Stimulated activated naive CD8-positive, alpha-beta T cell treated with anti-CD3 and anti-CD28 coated beads, Interleukin-15, Interleukin-2, amounts not matched to agents 100 ng/mL and 50 ng/mL, for 24 hours (primary cell): ENCODE measurements at regions not wholly inside any gene's neighbourhood (a gene's known extent, or its start where the extent isn't known, plus 50 kb on each side); places are given as distances from the start of the nearest gene placed in this dataset.

Experiments used
- H3K27ac Mint-ChIP-seq: one replicate; pipeline ENCODE4 v1.8.0; 2021; ENCODE audit warnings: mild to moderate bottlenecking, mixed read lengths
- H3K27me3 Mint-ChIP-seq: one replicate; pipeline ENCODE4 v1.8.0; 2021; ENCODE audit warnings: mixed read lengths
- H3K36me3 Mint-ChIP-seq: one replicate; pipeline ENCODE4 v1.8.0; 2021; ENCODE audit warnings: low read depth, mixed read lengths
- H3K4me1 Mint-ChIP-seq: one replicate; pipeline ENCODE4 v1.8.0; 2021; ENCODE audit warnings: low read depth, mixed read lengths
- H3K4me3 Mint-ChIP-seq: one replicate; pipeline ENCODE4 v1.8.0; 2021; ENCODE audit warnings: mild to moderate bottlenecking, mixed read lengths
- H3K9me3 Mint-ChIP-seq: one replicate; pipeline ENCODE4 v1.8.0; 2021; ENCODE audit warnings: mixed read lengths

GRCh38 chr7:46549347-46549746 lies 628.3 kb upstream of the IGFBP3 start:
- Mint-ChIP-seq H3K27ac (no peak overlapping the region), H3K4me1 (no peaks in the 10 kb centered on the region), H3K36me3 (no peaks in the 10 kb centered on the region), H3K4me3 (no peak overlapping the region), H3K9me3 (peaks cover 10% of the 10 kb centered on the region), H3K27me3 (no peaks in the 10 kb centered on the region)

GRCh38 chr7:46547044-46547443 lies 626.0 kb upstream of the IGFBP3 start:
- H3K27ac Mint-ChIP-seq = no peak overlapping the region
- H3K27me3 Mint-ChIP-seq = no peaks in the 10 kb centered on the region
- no peak overlapping the region for H3K4me3 Mint-ChIP-seq

GRCh38 chr7:46545790-46546189 lies 624.7 kb upstream of the IGFBP3 start:
- H3K4me3 Mint-ChIP-seq = no peak overlapping the region
- no peaks in the 10 kb centered on the region for H3K27me3 Mint-ChIP-seq
- no peak overlapping the region for H3K27ac Mint-ChIP-seq
- no peaks in the 10 kb centered on the region for H3K4me1 Mint-ChIP-seq
- peaks cover 3% of the 10 kb centered on the region for H3K9me3 Mint-ChIP-seq
- no peaks in the 10 kb centered on the region for H3K36me3 Mint-ChIP-seq

More at GRCh38 chr7:46547044-46547443, 626.0 kb upstream of the IGFBP3 start:
- Mint-ChIP-seq H3K36me3 (no peaks in the 10 kb centered on the region), H3K9me3 (peaks cover 3% of the 10 kb centered on the region), H3K4me1 (no peaks in the 10 kb centered on the region)

- H3K27ac Mint-ChIP-seq = no peak overlapping the region
- H3K27me3 Mint-ChIP-seq = no peaks in the 10 kb centered on the region
- no peaks in the 10 kb centered on the region for H3K36me3 Mint-ChIP-seq
- no peaks in the 10 kb centered on the region for H3K4me1 Mint-ChIP-seq
- peaks cover 3% of the 10 kb centered on the region for H3K9me3 Mint-ChIP-seq
- H3K4me3 Mint-ChIP-seq = no peak overlapping the region
Observed at GRCh38 chr7:46544396-46545008, 623.4 kb upstream of the IGFBP3 start.

- Mint-ChIP-seq H3K4me1 (no peaks in the 10 kb centered on the region), H3K4me3 (no peak overlapping the region), H3K9me3 (peaks cover 3% of the 10 kb centered on the region), H3K27me3 (no peaks in the 10 kb centered on the region), H3K27ac (no peak overlapping the region), H3K36me3 (no peaks in the 10 kb centered on the region)
Observed at GRCh38 chr7:46542076-46542475, 621.0 kb upstream of the IGFBP3 start.

- H3K36me3 Mint-ChIP-seq = no peaks in the 10 kb centered on the region
- H3K4me1 Mint-ChIP-seq = no peaks in the 10 kb centered on the region
- H3K27ac Mint-ChIP-seq = no peak overlapping the region
- H3K4me3 Mint-ChIP-seq = no peak overlapping the region
- H3K27me3 Mint-ChIP-seq = no peaks in the 10 kb centered on the region
- peaks cover 8% of the 10 kb centered on the region for H3K9me3 Mint-ChIP-seq
Observed at GRCh38 chr7:46539892-46540483, 618.9 kb upstream of the IGFBP3 start.

GRCh38 chr7:46537191-46537905 lies 616.3 kb upstream of the IGFBP3 start:
- Mint-ChIP-seq H3K27ac (no peak overlapping the region), H3K9me3 (peaks cover 8% of the 10 kb centered on the region), H3K36me3 (no peaks in the 10 kb centered on the region), H3K4me3 (no peak overlapping the region), H3K4me1 (no peaks in the 10 kb centered on the region), H3K27me3 (no peaks in the 10 kb centered on the region)

- Mint-ChIP-seq H3K4me1 (no peaks in the 10 kb centered on the region), H3K27me3 (no peaks in the 10 kb centered on the region), H3K36me3 (no peaks in the 10 kb centered on the region), H3K27ac (no peak overlapping the region), H3K9me3 (peaks cover 8% of the 10 kb centered on the region), H3K4me3 (no peak overlapping the region)
Observed at GRCh38 chr7:46534664-46535588, 613.9 kb upstream of the IGFBP3 start.

GRCh38 chr7:46533946-46534345 lies 612.9 kb upstream of the IGFBP3 start:
- Mint-ChIP-seq H3K4me3 (no peak overlapping the region), H3K27ac (no peak overlapping the region), H3K4me1 (no peaks in the 10 kb centered on the region), H3K9me3 (peaks cover 14% of the 10 kb centered on the region), H3K27me3 (no peaks in the 10 kb centered on the region), H3K36me3 (no peaks in the 10 kb centered on the region)

- no peak overlapping the region for H3K27ac Mint-ChIP-seq
- peaks cover 19% of the 10 kb centered on the region for H3K9me3 Mint-ChIP-seq
- no peak overlapping the region for H3K4me3 Mint-ChIP-seq
- no peaks in the 10 kb centered on the region for H3K4me1 Mint-ChIP-seq
- no peaks in the 10 kb centered on the region for H3K27me3 Mint-ChIP-seq
- no peaks in the 10 kb centered on the region for H3K36me3 Mint-ChIP-seq
Observed at GRCh38 chr7:46532571-46532970, 611.5 kb upstream of the IGFBP3 start.

GRCh38 chr7:46530081-46530750 lies 609.1 kb upstream of the IGFBP3 start:
- Mint-ChIP-seq H3K4me3 (no peak overlapping the region), H3K9me3 (peaks cover 18% of the 10 kb centered on the region), H3K27me3 (no peaks in the 10 kb centered on the region), H3K36me3 (no peaks in the 10 kb centered on the region), H3K4me1 (no peaks in the 10 kb centered on the region), H3K27ac (no peak overlapping the region)

GRCh38 chr7:46527360-46527759 lies 606.3 kb upstream of the IGFBP3 start:
- no peaks in the 10 kb centered on the region for H3K36me3 Mint-ChIP-seq
- no peaks in the 10 kb centered on the region for H3K4me1 Mint-ChIP-seq
- H3K9me3 Mint-ChIP-seq = peaks cover 21% of the 10 kb centered on the region
- no peak overlapping the region for H3K27ac Mint-ChIP-seq
- H3K27me3 Mint-ChIP-seq = no peaks in the 10 kb centered on the region
- H3K4me3 Mint-ChIP-seq = no peak overlapping the region

GRCh38 chr7:46525876-46526275 lies 604.8 kb upstream of the IGFBP3 start:
- Mint-ChIP-seq H3K9me3 (peaks cover 21% of the 10 kb centered on the region), H3K36me3 (no peaks in the 10 kb centered on the region), H3K27ac (no peak overlapping the region), H3K27me3 (no peaks in the 10 kb centered on the region), H3K4me3 (no peak overlapping the region), H3K4me1 (no peaks in the 10 kb centered on the region)

GRCh38 chr7:46524350-46524749 lies 603.3 kb upstream of the IGFBP3 start:
- H3K4me1 Mint-ChIP-seq = no peaks in the 10 kb centered on the region
- no peaks in the 10 kb centered on the region for H3K36me3 Mint-ChIP-seq
- H3K27ac Mint-ChIP-seq = no peak overlapping the region
- no peak overlapping the region for H3K4me3 Mint-ChIP-seq
- H3K9me3 Mint-ChIP-seq = peaks cover 20% of the 10 kb centered on the region
- H3K27me3 Mint-ChIP-seq = no peaks in the 10 kb centered on the region
